HG02852 (cell line): ENCODE measurements at regions not wholly inside any gene's neighbourhood (a gene's known extent, or its start where the extent isn't known, plus 50 kb on each side); places are given as distances from the start of the nearest gene placed in this dataset.

Source experiments
- ATAC-seq: cut with Tn5 transposase; IDR thresholded peaks from one replicate; pipeline ENCODE4 v1.9.1; 2021; ENCODE audit warnings: mild to moderate bottlenecking, moderate library complexity; ENCODE audit not compliant: unreplicated experiment

GRCh38 chr2:235247001-235247400, 246.8 kb upstream of the AGAP1 start:
- ATAC-seq, result no peak

- ATAC-seq, result no peak
Measured at GRCh38 chr2:235255693-235256092, 238.2 kb upstream of the AGAP1 start.

- ATAC-seq, result no peak
Measured at GRCh38 chr2:235257590-235257989, 236.3 kb upstream of the AGAP1 start.

GRCh38 chr2:235262750-235263149, 231.1 kb upstream of the AGAP1 start:
- ATAC-seq, result no peak

DNA sequence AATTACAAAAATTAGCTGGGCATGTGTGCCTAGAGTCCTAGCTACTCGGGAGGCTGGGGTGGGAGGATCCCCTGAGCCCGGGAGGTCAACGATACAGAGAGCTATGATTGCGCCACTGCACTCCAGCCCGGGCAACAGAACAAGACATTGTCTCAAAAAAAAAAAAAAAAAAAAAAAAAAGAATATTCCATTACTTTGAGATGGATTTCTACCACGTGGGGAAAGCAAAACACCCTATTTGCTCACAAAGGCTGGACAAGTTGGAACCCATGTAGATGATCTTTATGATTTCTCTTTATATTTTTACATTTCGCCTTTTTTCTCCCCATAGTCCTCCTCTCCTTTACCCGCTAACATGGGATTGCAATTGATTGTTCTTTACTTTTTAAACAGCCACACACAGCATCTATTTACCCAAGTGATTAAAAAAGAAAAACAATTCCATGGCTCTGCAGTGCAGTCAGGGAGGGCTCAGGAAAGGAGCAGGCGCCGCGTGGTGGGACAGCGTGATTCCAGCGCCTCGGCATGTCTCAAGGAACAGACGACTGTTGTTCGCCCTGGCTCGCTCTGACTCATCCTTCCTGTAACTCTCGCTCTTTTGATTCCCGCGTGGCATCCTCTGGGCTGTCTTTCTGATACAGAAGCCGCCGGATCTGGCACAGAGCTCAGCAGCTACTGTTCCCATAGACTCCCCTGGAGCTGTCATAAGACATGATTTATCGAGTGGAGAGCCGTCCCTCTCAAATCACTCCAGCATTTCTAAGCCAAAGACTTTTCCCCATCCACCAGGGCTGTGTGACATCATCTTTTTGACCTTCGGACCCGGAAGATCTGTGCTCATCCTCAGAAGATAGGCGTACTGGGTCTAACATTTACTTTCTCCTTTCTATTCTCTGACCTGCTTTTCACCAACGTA, 230.4 kb upstream of the AGAP1 start:
- ATAC-seq, result no peak

- no peak for ATAC-seq
Measured at GRCh38 chr2:235264121-235264493, 229.7 kb upstream of the AGAP1 start.

DNA sequence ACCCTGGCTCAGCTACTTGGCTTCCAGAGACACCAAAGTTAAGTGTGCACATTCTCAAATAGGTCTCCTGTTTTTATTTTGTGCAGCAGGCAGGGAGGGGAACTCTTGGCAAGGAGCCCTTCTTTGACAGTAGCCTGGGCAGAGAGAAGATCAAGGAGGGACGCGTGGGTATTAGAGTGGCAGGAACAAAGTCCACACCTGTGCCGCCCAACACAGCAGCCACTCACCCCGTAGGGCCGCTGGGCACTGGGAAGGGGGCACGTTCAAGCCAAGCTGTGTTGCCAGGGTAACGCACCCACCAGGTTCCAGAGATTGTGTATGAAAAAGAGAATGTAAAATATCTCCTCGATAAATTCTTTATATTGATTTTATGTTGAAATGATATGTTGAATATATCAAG, 229.3 kb upstream of the AGAP1 start:
- ATAC-seq, result no peak

- ATAC-seq, result no peak
Measured at GRCh38 chr2:235265348-235265965, 228.4 kb upstream of the AGAP1 start.

DNA sequence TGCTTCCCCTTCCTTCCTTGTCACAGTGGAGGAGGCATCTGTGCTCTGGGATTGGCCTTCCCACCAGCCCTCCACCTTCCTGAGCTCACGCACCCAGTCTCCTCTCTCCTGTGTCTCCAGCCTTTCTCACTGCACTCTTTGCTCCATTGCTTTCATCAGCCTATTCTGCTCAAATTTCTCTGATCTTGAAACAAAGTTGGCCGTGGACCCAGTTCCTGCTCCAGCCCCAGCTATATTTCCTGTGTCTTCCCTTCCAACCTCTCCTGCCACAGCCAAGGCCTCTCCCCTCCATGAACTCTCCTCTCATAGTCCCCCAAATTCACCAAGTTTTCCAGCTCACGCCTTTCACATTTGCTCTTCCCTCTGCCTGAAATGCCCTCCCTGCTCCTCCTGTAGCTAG, 226.6 kb upstream of the AGAP1 start:
- ATAC-seq, result no peak

DNA sequence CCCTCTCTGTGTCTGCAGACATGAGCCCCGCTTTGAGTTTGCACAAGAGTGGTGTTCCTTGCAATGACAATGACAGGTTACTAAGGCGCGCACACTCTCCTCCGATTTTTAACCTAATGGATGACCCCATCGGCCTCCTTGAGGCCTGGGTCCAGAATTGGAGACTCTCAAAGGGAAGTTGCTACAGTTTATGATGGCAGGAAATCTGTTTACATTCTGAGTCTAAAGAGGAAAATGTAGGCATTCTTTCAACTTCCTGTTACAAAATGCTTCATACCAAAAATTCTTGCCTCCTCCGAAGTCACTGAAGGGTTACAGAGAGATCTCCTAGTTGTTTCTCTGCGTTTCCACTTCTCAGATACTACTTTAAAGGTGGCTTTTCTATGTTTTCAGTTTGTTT, 225.3 kb upstream of the AGAP1 start:
- no peak for ATAC-seq

GRCh38 chr2:235270291-235270690, 223.6 kb upstream of the AGAP1 start:
- peak; percentile 68 for ATAC-seq

DNA sequence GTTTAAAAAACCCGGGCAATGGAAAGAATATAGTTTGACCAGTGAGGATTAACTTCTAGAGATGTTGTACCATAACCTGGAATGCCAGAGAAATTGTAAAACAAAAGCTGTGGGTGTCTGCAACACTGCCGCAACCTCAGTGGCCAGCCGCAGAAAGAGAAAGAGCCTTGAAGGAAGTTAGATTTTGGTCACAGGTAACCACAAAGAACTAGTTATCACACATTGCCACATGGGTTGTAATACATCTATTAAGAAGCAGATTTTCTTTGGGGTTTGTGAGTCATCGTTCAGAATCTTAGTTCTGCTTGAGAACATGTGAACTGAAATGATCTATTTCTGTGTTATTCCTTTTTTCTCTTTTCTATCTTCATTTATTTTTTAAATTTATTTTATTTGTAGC, 222.9 kb upstream of the AGAP1 start:
- ATAC-seq, result peak; percentile 92

DNA sequence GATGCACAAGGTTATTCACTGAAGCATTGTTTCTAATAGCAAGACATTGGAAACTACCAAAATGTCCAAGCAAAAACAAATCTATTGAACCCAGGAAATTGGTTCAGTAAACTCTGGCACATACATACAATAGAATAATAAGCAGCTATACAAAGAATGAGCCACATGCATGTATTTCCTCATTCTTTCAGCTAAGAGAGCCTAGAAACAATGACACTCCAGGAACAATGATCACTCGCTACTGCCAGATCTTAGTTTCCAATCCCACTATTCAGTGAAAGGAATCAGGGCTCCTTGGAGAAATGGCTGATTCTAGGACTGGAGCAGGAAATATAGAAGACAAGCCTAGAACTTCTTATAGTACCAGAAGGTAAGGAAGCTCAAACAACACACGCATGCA, 221.9 kb upstream of the AGAP1 start:
- no peak for ATAC-seq

DNA sequence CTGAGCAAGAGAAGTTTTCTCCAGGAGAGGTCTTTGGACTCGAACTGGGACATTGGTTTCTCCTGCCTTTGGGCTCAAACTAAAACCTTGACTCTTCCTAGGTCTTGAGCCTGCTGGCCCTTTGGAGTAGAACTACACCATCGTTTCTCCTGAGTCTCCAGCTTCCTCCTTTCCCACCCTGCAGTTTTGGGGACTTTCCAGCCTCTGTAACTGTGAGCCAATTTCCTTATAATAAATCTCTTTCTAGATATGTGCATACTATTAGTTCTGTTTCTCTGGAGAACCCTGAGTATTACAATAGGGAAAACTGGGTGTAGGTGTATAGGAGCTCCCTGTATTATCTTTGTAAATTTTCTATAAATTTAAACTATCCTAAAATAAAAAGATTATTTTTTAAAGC, 219.8 kb upstream of the AGAP1 start:
- ATAC-seq, result no peak

DNA sequence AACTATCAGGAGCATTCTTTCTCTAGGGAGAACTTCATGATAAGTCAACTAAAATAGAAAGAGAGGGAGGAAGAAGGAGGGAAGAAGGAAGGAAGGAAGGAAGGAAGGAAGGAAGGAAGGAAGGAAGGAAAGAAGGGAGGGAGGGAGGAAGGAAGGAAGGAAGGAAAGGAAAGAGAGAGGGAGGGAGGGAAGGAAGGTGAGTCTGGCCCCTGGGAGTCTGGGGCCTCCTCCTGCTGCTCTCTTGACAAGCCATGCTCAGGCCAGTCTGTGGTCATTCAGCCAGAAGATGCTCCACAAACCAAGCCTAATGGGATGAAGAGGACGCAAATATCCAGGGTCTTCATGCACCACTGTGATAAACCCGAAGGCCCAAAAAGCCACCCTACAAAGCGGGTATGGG, 216.4 kb upstream of the AGAP1 start:
- no peak for ATAC-seq

GRCh38 chr2:235278771-235279355, 215.0 kb upstream of the AGAP1 start:
- no peak for ATAC-seq

DNA sequence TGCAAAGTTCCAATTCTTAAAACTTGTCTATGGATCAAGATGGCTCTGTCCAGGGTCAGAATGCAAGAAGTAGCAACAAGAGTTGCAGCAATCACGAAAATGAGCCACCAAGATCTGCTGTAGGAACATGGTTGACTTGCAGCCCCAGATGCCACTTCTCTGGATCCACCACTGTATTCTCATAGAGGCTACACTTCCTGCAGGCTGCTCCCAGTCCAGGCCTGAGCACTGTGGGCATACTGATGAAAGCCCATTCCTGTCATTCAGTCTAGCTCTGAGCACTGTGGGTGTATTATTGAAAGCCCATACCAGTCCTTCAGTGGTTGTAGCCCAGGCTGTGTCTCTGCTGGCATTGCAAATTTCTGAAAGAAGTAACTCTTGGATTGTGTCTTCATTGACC, 213.9 kb upstream of the AGAP1 start:
- no peak for ATAC-seq

- ATAC-seq, result no peak
Measured at GRCh38 chr2:235283246-235283645, 210.6 kb upstream of the AGAP1 start.

GRCh38 chr2:235286622-235287374, 207.0 kb upstream of the AGAP1 start:
- no peak for ATAC-seq

GRCh38 chr2:235287375-235287733, 206.5 kb upstream of the AGAP1 start:
- ATAC-seq, result no peak

DNA sequence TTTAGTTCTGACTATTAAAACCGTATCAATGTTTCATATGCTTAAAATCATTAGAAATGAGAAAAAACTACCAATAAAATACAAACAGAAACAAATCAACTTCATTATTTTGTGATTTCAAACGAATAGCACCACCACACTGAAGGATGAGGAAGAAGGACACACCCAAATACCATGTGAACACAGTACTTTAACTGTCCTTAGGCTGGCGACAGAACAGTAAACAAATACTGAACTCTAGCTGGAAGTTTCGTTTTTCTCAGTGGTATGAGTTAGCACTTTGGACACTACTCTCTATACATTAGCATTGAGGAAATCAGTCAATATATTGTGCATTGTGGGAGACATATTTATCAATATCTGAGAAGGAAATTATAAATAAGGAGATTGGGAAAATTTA, 202.4 kb upstream of the AGAP1 start:
- no peak for ATAC-seq

DNA sequence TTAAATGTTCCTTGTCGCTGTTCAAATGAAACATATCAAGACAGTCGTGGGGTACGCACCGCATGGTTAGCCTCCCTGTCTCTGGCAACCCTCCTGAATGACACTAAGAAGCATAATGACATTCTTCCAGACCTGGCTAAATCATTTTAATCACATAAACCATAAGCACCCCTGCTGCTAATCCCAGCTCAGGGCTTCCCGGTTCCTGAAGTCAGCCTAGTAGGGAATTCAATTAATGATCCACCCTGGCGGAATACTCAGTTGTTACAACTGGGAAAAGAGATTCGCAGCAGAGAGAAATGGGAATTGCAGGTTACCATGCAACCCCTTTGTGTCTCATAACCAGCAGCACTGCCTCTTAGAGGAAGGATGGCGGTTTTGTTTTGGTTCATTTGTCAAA, 200.8 kb upstream of the AGAP1 start:
- no peak for ATAC-seq
